Keratinocyte (primary cell): ENCODE measurements at regions not wholly inside any gene's neighbourhood (a gene's known extent, or its start where the extent isn't known, plus 50 kb on each side); places are given as distances from the start of the nearest gene placed in this dataset.

Experiments used
- CTCF ChIP-seq, 3 experiments: IDR thresholded peaks in 1 of 3; conservative IDR thresholded peaks in 1 of 3; optimal IDR thresholded peaks in 1 of 3; 2 replicates in 2 of 3; 3 replicates in 1 of 3; pipeline versions ENCODE3 to v1.5.1; 2011; ENCODE audit warnings: low read length in 3 of 3, mild to moderate bottlenecking in 3 of 3, moderate library complexity in 2 of 3, control low read depth in 1 of 3, inconsistent platforms in 1 of 3; ENCODE audit not compliant: insufficient read depth in 2 of 3; ENCODE audit errors: extremely low read depth in 1 of 3
- EZH2 ChIP-seq: IDR thresholded peaks from one replicate; pipeline ENCODE4 v1.6.1; 2012; ENCODE audit warnings: inconsistent platforms, mild to moderate bottlenecking, low read length, moderate library complexity

- no peak for TF ChIP-seq CTCF (optimal IDR thresholded peaks at IDR 0.05 in 1 of 3, IDR thresholded peaks at IDR 0.05 in 1 of 3, conservative IDR thresholded peaks at IDR 0.05 in 1 of 3; ENCODE audit: extremely low read depth in 1 of 3, insufficient read depth in 2 of 3, low read length in 3 of 3)
- no peak for TF ChIP-seq EZH2
Observed at GRCh38 chr7:41431671-41432070, 271.2 kb downstream of the INHBA start.
